ENCODE measurements at regions not wholly inside any gene's neighbourhood (a gene's known extent, or its start where the extent isn't known, plus 50 kb on each side); places are given as distances from the start of the nearest gene placed in this dataset.

GRCh38 chr2:104102615-104103014 is 751.3 kb upstream of the POU3F3 start:
- no peak for ATAC-seq
- TF ChIP-seq TOX (CRISPR knock-in tag; IDR thresholded peaks at IDR 0.05; ENCODE audit: borderline replicate concordance): no peak
- no peak for TF ChIP-seq TCF4 (CRISPR knock-in tag; IDR thresholded peaks at IDR 0.05; ENCODE audit: borderline replicate concordance)
- TF ChIP-seq ZC3H10 (CRISPR knock-in tag; IDR thresholded peaks at IDR 0.05): no peak
- TF ChIP-seq ZNF565 (CRISPR knock-in tag; conservative IDR thresholded peaks at IDR 0.05; ENCODE audit: low read depth): no peak
- TF ChIP-seq PPARA (CRISPR knock-in tag; IDR thresholded peaks at IDR 0.05; ENCODE audit: borderline replicate concordance): no peak
- TF ChIP-seq, protein P1, sequence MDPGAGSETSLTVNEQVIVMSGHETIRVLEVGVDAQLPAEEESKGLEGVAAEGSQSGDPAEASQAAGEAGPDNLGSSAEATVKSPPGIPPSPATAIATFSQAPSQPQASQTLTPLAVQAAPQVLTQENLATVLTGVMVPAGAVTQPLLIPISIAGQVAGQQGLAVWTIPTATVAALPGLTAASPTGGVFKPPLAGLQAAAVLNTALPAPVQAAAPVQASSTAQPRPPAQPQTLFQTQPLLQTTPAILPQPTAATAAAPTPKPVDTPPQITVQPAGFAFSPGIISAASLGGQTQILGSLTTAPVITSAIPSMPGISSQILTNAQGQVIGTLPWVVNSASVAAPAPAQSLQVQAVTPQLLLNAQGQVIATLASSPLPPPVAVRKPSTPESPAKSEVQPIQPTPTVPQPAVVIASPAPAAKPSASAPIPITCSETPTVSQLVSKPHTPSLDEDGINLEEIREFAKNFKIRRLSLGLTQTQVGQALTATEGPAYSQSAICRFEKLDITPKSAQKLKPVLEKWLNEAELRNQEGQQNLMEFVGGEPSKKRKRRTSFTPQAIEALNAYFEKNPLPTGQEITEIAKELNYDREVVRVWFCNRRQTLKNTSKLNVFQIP (CRISPR knock-in tag; IDR thresholded peaks at IDR 0.05; ENCODE audit: borderline replicate concordance, low read depth): no peak
- TF ChIP-seq ZNF70 (CRISPR knock-in tag; IDR thresholded peaks at IDR 0.05): no peak
- no peak for TF ChIP-seq ZFP30 (CRISPR knock-in tag; IDR thresholded peaks at IDR 0.05)
- TF ChIP-seq, protein P2, sequence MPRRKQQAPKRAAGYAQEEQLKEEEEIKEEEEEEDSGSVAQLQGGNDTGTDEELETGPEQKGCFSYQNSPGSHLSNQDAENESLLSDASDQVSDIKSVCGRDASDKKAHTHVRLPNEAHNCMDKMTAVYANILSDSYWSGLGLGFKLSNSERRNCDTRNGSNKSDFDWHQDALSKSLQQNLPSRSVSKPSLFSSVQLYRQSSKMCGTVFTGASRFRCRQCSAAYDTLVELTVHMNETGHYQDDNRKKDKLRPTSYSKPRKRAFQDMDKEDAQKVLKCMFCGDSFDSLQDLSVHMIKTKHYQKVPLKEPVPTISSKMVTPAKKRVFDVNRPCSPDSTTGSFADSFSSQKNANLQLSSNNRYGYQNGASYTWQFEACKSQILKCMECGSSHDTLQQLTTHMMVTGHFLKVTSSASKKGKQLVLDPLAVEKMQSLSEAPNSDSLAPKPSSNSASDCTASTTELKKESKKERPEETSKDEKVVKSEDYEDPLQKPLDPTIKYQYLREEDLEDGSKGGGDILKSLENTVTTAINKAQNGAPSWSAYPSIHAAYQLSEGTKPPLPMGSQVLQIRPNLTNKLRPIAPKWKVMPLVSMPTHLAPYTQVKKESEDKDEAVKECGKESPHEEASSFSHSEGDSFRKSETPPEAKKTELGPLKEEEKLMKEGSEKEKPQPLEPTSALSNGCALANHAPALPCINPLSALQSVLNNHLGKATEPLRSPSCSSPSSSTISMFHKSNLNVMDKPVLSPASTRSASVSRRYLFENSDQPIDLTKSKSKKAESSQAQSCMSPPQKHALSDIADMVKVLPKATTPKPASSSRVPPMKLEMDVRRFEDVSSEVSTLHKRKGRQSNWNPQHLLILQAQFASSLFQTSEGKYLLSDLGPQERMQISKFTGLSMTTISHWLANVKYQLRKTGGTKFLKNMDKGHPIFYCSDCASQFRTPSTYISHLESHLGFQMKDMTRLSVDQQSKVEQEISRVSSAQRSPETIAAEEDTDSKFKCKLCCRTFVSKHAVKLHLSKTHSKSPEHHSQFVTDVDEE (CRISPR knock-in tag; IDR thresholded peaks at IDR 0.05): no peak
- TF ChIP-seq ARNTL (CRISPR knock-in tag; IDR thresholded peaks at IDR 0.05; ENCODE audit: borderline replicate concordance, low read depth): no peak
- no peak for TF ChIP-seq RARB (CRISPR knock-in tag; IDR thresholded peaks at IDR 0.05)
- TF ChIP-seq GLIS3 (CRISPR knock-in tag; IDR thresholded peaks at IDR 0.05): no peak
- TF ChIP-seq, protein P3, sequence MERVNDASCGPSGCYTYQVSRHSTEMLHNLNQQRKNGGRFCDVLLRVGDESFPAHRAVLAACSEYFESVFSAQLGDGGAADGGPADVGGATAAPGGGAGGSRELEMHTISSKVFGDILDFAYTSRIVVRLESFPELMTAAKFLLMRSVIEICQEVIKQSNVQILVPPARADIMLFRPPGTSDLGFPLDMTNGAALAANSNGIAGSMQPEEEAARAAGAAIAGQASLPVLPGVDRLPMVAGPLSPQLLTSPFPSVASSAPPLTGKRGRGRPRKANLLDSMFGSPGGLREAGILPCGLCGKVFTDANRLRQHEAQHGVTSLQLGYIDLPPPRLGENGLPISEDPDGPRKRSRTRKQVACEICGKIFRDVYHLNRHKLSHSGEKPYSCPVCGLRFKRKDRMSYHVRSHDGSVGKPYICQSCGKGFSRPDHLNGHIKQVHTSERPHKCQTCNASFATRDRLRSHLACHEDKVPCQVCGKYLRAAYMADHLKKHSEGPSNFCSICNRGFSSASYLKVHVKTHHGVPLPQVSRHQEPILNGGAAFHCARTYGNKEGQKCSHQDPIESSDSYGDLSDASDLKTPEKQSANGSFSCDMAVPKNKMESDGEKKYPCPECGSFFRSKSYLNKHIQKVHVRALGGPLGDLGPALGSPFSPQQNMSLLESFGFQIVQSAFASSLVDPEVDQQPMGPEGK (CRISPR knock-in tag; IDR thresholded peaks at IDR 0.05; ENCODE audit: borderline replicate concordance): no peak
- no peak for TF ChIP-seq CREB5 (CRISPR knock-in tag; IDR thresholded peaks at IDR 0.05; ENCODE audit: low read depth)
- TF ChIP-seq SNAI2 (CRISPR knock-in tag; IDR thresholded peaks at IDR 0.05): no peak
- no peak for TF ChIP-seq ESRRG (CRISPR knock-in tag; IDR thresholded peaks at IDR 0.05)

GRCh38 chr2:104109356-104109755 is 744.6 kb upstream of the POU3F3 start:
- no peak for ATAC-seq
- TF ChIP-seq PPARA (CRISPR knock-in tag; IDR thresholded peaks at IDR 0.05; ENCODE audit: borderline replicate concordance) (no peak), ZNF565 (CRISPR knock-in tag; conservative IDR thresholded peaks at IDR 0.05; ENCODE audit: low read depth) (no peak), TOX (CRISPR knock-in tag; IDR thresholded peaks at IDR 0.05; ENCODE audit: borderline replicate concordance) (no peak), ARNTL (CRISPR knock-in tag; IDR thresholded peaks at IDR 0.05; ENCODE audit: borderline replicate concordance, low read depth) (no peak), ZFP3 (CRISPR knock-in tag; IDR thresholded peaks at IDR 0.05) (no peak), CSDC2 (CRISPR knock-in tag; IDR thresholded peaks at IDR 0.05) (no peak), RARB (CRISPR knock-in tag; IDR thresholded peaks at IDR 0.05) (no peak), CREB5 (CRISPR knock-in tag; IDR thresholded peaks at IDR 0.05; ENCODE audit: low read depth) (no peak), CSRNP3 (CRISPR knock-in tag; IDR thresholded peaks at IDR 0.05) (no peak), OSR1 (CRISPR knock-in tag; IDR thresholded peaks at IDR 0.05) (no peak), TCF4 (CRISPR knock-in tag; IDR thresholded peaks at IDR 0.05; ENCODE audit: borderline replicate concordance) (no peak), ZNF8 (CRISPR knock-in tag; IDR thresholded peaks at IDR 0.05) (no peak)
- TF ChIP-seq, protein P2 (CRISPR knock-in tag; IDR thresholded peaks at IDR 0.05): no peak

All from SK-N-SH treated with all-trans-retinoic acid at 6 μM for 48 hours (cell line).